Ectodermal cell (in vitro differentiated cells): ENCODE measurements at regions not wholly inside any gene's neighbourhood (a gene's known extent, or its start where the extent isn't known, plus 50 kb on each side); places are given as distances from the start of the nearest gene placed in this dataset.
"Not testable (repeated sequence)": the region's sequence is repeated elsewhere in the genome, so short reads cannot be mapped to it uniquely, and the experiment has no call there.

Experiments
- H3K27ac ChIP-seq: 2 replicates; pipeline ENCODE4 v1.7.0; 2013; ENCODE audit warnings: mild to moderate bottlenecking, low read depth, low read length; ENCODE audit not compliant: insufficient read depth, poor library complexity, severe bottlenecking
- H3K27me3 ChIP-seq: 2 replicates; pipeline ENCODE4 v1.7.0; 2013; ENCODE audit warnings: mild to moderate bottlenecking, low read length; ENCODE audit not compliant: insufficient read depth, control insufficient read depth, poor library complexity, severe bottlenecking
- H3K36me3 ChIP-seq: one replicate; pipeline ENCODE4 v1.7.0; 2013; ENCODE audit warnings: low read length; ENCODE audit not compliant: control insufficient read depth, insufficient read depth
- H3K4me1 ChIP-seq: one replicate; pipeline ENCODE4 v1.7.0; 2013; ENCODE audit warnings: low read length; ENCODE audit not compliant: control insufficient read depth, insufficient read depth
- H3K4me3 ChIP-seq: 2 replicates; pipeline ENCODE4 v1.7.0; 2013; ENCODE audit warnings: low read depth, low read length, control low read depth; ENCODE audit not compliant: insufficient read depth
- H3K9me3 ChIP-seq: 2 replicates; pipeline ENCODE4 v1.7.0; 2013; ENCODE audit warnings: mild to moderate bottlenecking, low read length, moderate library complexity; ENCODE audit not compliant: control insufficient read depth
- WGBS, 2 experiments: methylation state at CpG; one replicate each; pipeline ENCODE4 v1.1.7; 2013; ENCODE audit warnings: missing lambda C conversion rate in 2 of 2; 5-methylcytosine and 5-hydroxymethylcytosine counted together

GRCh38 chr15:77895742-77896141, 181.8 kb downstream of the TBC1D2B start:
- WGBS, 2 experiments = 94 to 95% methylated on average over 3 of the region's 3 CpGs
- Histone ChIP-seq H3K27me3 (no peaks in the 10 kb centered on the region), H3K36me3 (no peaks in the 10 kb centered on the region), H3K9me3 (no peaks in the 10 kb centered on the region), H3K27ac (no peak overlapping the region), H3K4me3 (no peak overlapping the region), H3K4me1 (no peaks in the 10 kb centered on the region)

GRCh38 chr15:77895145-77895544, 182.4 kb downstream of the TBC1D2B start:
- H3K9me3 ChIP-seq, H3K36me3 ChIP-seq, H3K4me3 ChIP-seq, H3K27ac ChIP-seq, H3K27me3 ChIP-seq, H3K4me1 ChIP-seq: not testable (repeated sequence)
- WGBS, 2 experiments = 89 to 90% methylated on average over 4 of the region's 4 CpGs

- H3K4me3 ChIP-seq = not testable (repeated sequence)
- 89 to 90% methylated on average over 47 of the region's 52 CpGs for WGBS, 2 experiments
Measured at GRCh38 chr15:77893671-77894640, 183.6 kb downstream of the TBC1D2B start.

GRCh38 chr15:77893246-77893645, 184.3 kb downstream of the TBC1D2B start:
- not testable (repeated sequence) for H3K4me3 ChIP-seq, H3K4me1 ChIP-seq, H3K36me3 ChIP-seq, H3K27me3 ChIP-seq, H3K9me3 ChIP-seq, H3K27ac ChIP-seq
- 96 to 97% methylated on average over 7 of the region's 7 CpGs for WGBS, 2 experiments

More at GRCh38 chr15:77893671-77894640, 183.6 kb downstream of the TBC1D2B start:
- not testable (repeated sequence) for H3K27ac ChIP-seq, H3K36me3 ChIP-seq, H3K4me1 ChIP-seq, H3K9me3 ChIP-seq, H3K27me3 ChIP-seq

GRCh38 chr15:77892335-77892734, 185.2 kb downstream of the TBC1D2B start:
- no peaks in the 10 kb centered on the region for H3K9me3 ChIP-seq
- no peaks in the 10 kb centered on the region for H3K36me3 ChIP-seq
- no peak overlapping the region for H3K4me3 ChIP-seq
- H3K27me3 ChIP-seq = no peaks in the 10 kb centered on the region
- H3K4me1 ChIP-seq = no peaks in the 10 kb centered on the region
- no peak overlapping the region for H3K27ac ChIP-seq
- 73 to 82% methylated on average over 3 of the region's 3 CpGs for WGBS, 2 experiments

GRCh38 chr15:77891862-77892261, 185.6 kb downstream of the TBC1D2B start:
- 90 to 92% methylated on average over 8 of the region's 8 CpGs for WGBS, 2 experiments
- H3K4me1 ChIP-seq, H3K9me3 ChIP-seq, H3K27ac ChIP-seq, H3K4me3 ChIP-seq, H3K27me3 ChIP-seq, H3K36me3 ChIP-seq: not testable (repeated sequence)

- H3K4me3 ChIP-seq, H3K27me3 ChIP-seq, H3K9me3 ChIP-seq, H3K36me3 ChIP-seq, H3K27ac ChIP-seq, H3K4me1 ChIP-seq: not testable (repeated sequence)
- WGBS, 2 experiments = 75 to 82% methylated on average over 13 to 14 of the region's 20 CpGs
Measured at GRCh38 chr15:77890911-77891801, 186.4 kb downstream of the TBC1D2B start.

GRCh38 chr15:77889828-77890725, 187.4 kb downstream of the TBC1D2B start:
- not testable (repeated sequence) for H3K4me1 ChIP-seq, H3K27ac ChIP-seq, H3K9me3 ChIP-seq, H3K27me3 ChIP-seq, H3K4me3 ChIP-seq, H3K36me3 ChIP-seq
- WGBS, 2 experiments = 93 to 95% methylated on average over 14 to 15 of the region's 15 CpGs

GRCh38 chr15:77889009-77889806, 188.3 kb downstream of the TBC1D2B start:
- Histone ChIP-seq H3K4me1 (no peaks in the 10 kb centered on the region), H3K27ac (no peak overlapping the region), H3K27me3 (no peaks in the 10 kb centered on the region), H3K4me3 (no peak overlapping the region), H3K9me3 (no peaks in the 10 kb centered on the region), H3K36me3 (no peaks in the 10 kb centered on the region)
- 89 to 92% methylated on average over 17 of the region's 17 CpGs for WGBS, 2 experiments
